PFSK-1 (cell line): ENCODE measurements at regions not wholly inside any gene's neighbourhood (a gene's known extent, or its start where the extent isn't known, plus 50 kb on each side); places are given as distances from the start of the nearest gene placed in this dataset.

Source experiments
- FOXP2 ChIP-seq: optimal IDR thresholded peaks from 2 replicates; pipeline ENCODE3; 2011; ENCODE audit warnings: borderline replicate concordance, control low read depth, inconsistent platforms; ENCODE audit not compliant: insufficient read depth; ENCODE audit errors: extremely low read length, extremely low read depth
- POLR2AphosphoS5 ChIP-seq: IDR thresholded peaks from 2 replicates; pipeline ENCODE4 v1.6.1; 2012; ENCODE audit warnings: low read depth, mild to moderate bottlenecking, control low read depth, low read length, moderate library complexity
- REST ChIP-seq, 2 experiments: IDR thresholded peaks; 2 replicates each; pipeline versions ENCODE4 v1.6.1 to v1.8.0; 2011 to 2012; ENCODE audit warnings: low read depth in 2 of 2, low read length in 2 of 2, control low read depth in 1 of 2, inconsistent platforms in 1 of 2, mild to moderate bottlenecking in 1 of 2, moderate library complexity in 1 of 2; ENCODE audit not compliant: insufficient read depth in 1 of 2
- SIN3A ChIP-seq: IDR thresholded peaks from 2 replicates; pipeline ENCODE4 v1.6.1; 2012; ENCODE audit warnings: mild to moderate bottlenecking, low read length, moderate library complexity, borderline replicate concordance; ENCODE audit not compliant: insufficient read depth
- TAF1 ChIP-seq: IDR thresholded peaks from 2 replicates; pipeline ENCODE4 v1.6.1; 2012; ENCODE audit warnings: low read length, control low read depth, borderline replicate concordance; ENCODE audit not compliant: insufficient read depth

- TF ChIP-seq TAF1 (no peak), POLR2AphosphoS5 (no peak), REST (IDR thresholded peaks at IDR 0.05; ENCODE audit: insufficient read depth in 1 of 2, low read depth in 2 of 2, low read length in 2 of 2) (no peak), SIN3A (no peak), FOXP2 (no peak)
Measured at GRCh38 chr9:31840702-31841101, 543.7 kb upstream of the ACO1 start.
